ENCODE measurements at regions not wholly inside any gene's neighbourhood (a gene's known extent, or its start where the extent isn't known, plus 50 kb on each side); places are given as distances from the start of the nearest gene placed in this dataset.

GRCh38 chr6:120096696-120097260 lies 747.2 kb upstream of the MAN1A1 start:
- FAIRE-seq (no peak), DNase-seq (ENCODE audit: low read depth, low spot score) (no peak)
- no peaks in the 10 kb centered on the region for H3K9me1 ChIP-seq (ENCODE audit: control insufficient read depth, extremely low read depth, insufficient read depth, low read length)
- dilution Hi-C loops (cut with MboI; ENCODE audit: extremely low pct_ligation_motif_present, low sequenced_read_pairs), result no loop called here
- H3K27me3 ChIP-seq (ENCODE audit: control insufficient read depth, extremely low read depth, insufficient read depth, low read length), result no peaks in the 10 kb centered on the region
- no peak overlapping the region for H2AFZ ChIP-seq (ENCODE audit: control insufficient read depth, low read length)
- no peaks in the 10 kb centered on the region for H4K20me1 ChIP-seq (ENCODE audit: control insufficient read depth, extremely low read depth, insufficient read depth, low read length)
- H3K9ac ChIP-seq (ENCODE audit: control insufficient read depth, extremely low read depth, insufficient read depth, low read length), result no peak overlapping the region
- H3K4me2 ChIP-seq (ENCODE audit: control insufficient read depth, extremely low read depth, insufficient read depth, low read depth, low read length), result no peak overlapping the region
- TF ChIP-seq EZH2 (IDR thresholded peaks at IDR 0.05; ENCODE audit: low read length), result no peak
- no peak for TF ChIP-seq CTCF (optimal IDR thresholded peaks at IDR 0.05 in 1 of 3, IDR thresholded peaks at IDR 0.05 in 1 of 3, conservative IDR thresholded peaks at IDR 0.05 in 1 of 3; ENCODE audit: extremely low read depth in 1 of 3, insufficient read depth in 2 of 3, low read length in 3 of 3)
- H3K27ac ChIP-seq (ENCODE audit: control insufficient read depth, insufficient read depth, low read length), result no peak overlapping the region
- no peaks in the 10 kb centered on the region for H3K4me1 ChIP-seq (ENCODE audit: control insufficient read depth, extremely low read depth, insufficient read depth, low read length)
- H3K4me3 ChIP-seq (ENCODE audit: control insufficient read depth in 2 of 3, extremely low read depth in 1 of 3, insufficient read depth in 2 of 3, low read depth in 1 of 3, low read length in 3 of 3), result no peak overlapping the region
- H3K36me3 ChIP-seq (ENCODE audit: control insufficient read depth in 2 of 2, extremely low read depth in 1 of 2, insufficient read depth in 2 of 2, low read length in 2 of 2), result no peaks in the 10 kb centered on the region
- no peaks in the 10 kb centered on the region for H3K79me2 ChIP-seq (ENCODE audit: control insufficient read depth, insufficient read depth, low read length)
- H3K9me3 ChIP-seq (ENCODE audit: control insufficient read depth, low read depth, low read length), result no peaks in the 10 kb centered on the region

GRCh38 chr6:120083186-120083585 lies 733.6 kb upstream of the MAN1A1 start:
- Histone ChIP-seq H3K27me3 (ENCODE audit: control insufficient read depth, extremely low read depth, insufficient read depth, low read length) (no peaks in the 10 kb centered on the region), H3K9ac (ENCODE audit: control insufficient read depth, extremely low read depth, insufficient read depth, low read length) (no peak overlapping the region), H2AFZ (ENCODE audit: control insufficient read depth, low read length) (no peak overlapping the region), H3K4me1 (ENCODE audit: control insufficient read depth, extremely low read depth, insufficient read depth, low read length) (no peaks in the 10 kb centered on the region), H3K79me2 (ENCODE audit: control insufficient read depth, insufficient read depth, low read length) (no peaks in the 10 kb centered on the region), H3K9me1 (ENCODE audit: control insufficient read depth, extremely low read depth, insufficient read depth, low read length) (no peaks in the 10 kb centered on the region), H3K4me2 (ENCODE audit: control insufficient read depth, extremely low read depth, insufficient read depth, low read depth, low read length) (no peak overlapping the region), H3K9me3 (ENCODE audit: control insufficient read depth, low read depth, low read length) (no peaks in the 10 kb centered on the region), H4K20me1 (ENCODE audit: control insufficient read depth, extremely low read depth, insufficient read depth, low read length) (no peaks in the 10 kb centered on the region), H3K27ac (ENCODE audit: control insufficient read depth, insufficient read depth, low read length) (no peak overlapping the region), H3K4me3 (ENCODE audit: control insufficient read depth in 2 of 3, extremely low read depth in 1 of 3, insufficient read depth in 2 of 3, low read depth in 1 of 3, low read length in 3 of 3) (no peak overlapping the region), H3K36me3 (ENCODE audit: control insufficient read depth in 2 of 2, extremely low read depth in 1 of 2, insufficient read depth in 2 of 2, low read length in 2 of 2) (no peaks in the 10 kb centered on the region)
- no peak for TF ChIP-seq EZH2 (IDR thresholded peaks at IDR 0.05; ENCODE audit: low read length)
- TF ChIP-seq CTCF (optimal IDR thresholded peaks at IDR 0.05 in 1 of 3, IDR thresholded peaks at IDR 0.05 in 1 of 3, conservative IDR thresholded peaks at IDR 0.05 in 1 of 3; ENCODE audit: extremely low read depth in 1 of 3, insufficient read depth in 2 of 3, low read length in 3 of 3), result no peak
- no peak for DNase-seq (ENCODE audit: low read depth, low spot score)
- FAIRE-seq, result no peak
- dilution Hi-C loops (cut with MboI; ENCODE audit: extremely low pct_ligation_motif_present, low sequenced_read_pairs), result no loop called here

Data from keratinocyte (primary cell).